ENCODE measurements at regions not wholly inside any gene's neighbourhood (a gene's known extent, or its start where the extent isn't known, plus 50 kb on each side); places are given as distances from the start of the nearest gene placed in this dataset.

DNA sequence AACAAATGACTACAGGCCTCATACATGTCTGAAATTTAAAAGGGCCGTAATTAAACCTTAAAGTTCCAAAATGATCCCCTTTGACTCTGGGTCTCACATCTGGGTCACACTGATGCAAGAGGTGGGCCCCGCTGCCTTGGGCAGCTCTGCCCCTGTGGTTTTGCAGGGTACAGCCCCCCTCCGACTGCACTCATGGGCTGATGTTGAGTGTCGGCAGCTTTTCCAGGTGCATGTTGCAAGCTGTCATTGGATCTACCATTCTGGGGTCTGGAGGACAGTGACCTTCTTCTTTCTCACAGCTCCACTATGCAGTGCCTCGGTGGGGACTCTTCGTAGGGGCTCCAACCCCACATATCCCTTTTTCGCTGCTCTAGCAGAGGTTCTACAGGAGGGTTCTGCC, 1537.9 kb downstream of the PCDH18 start:
- WGBS, 2 experiments = 94 to 96% methylated on average over 7 of the region's 7 CpGs
- H3K4me3 ChIP-seq (ENCODE audit: insufficient read depth, low read depth, low read length) = no peak overlapping the region
- no peak overlapping the region for H3K27ac ChIP-seq (ENCODE audit: insufficient read depth, low read depth, low read length, poor library complexity, severe bottlenecking)
- H3K9me3 ChIP-seq (ENCODE audit: control insufficient read depth, low read length) = no peaks in the 10 kb centered on the region
- H3K36me3 ChIP-seq (ENCODE audit: control insufficient read depth, insufficient read depth, low read length) = no peaks in the 10 kb centered on the region
- no peaks in the 10 kb centered on the region for H3K4me1 ChIP-seq (ENCODE audit: control insufficient read depth, insufficient read depth, low read length)
- H3K27me3 ChIP-seq (ENCODE audit: control insufficient read depth, insufficient read depth, low read length, poor library complexity, severe bottlenecking) = no peaks in the 10 kb centered on the region

GRCh38 chr4:135976860-135977259, 1555.4 kb downstream of the PCDH18 start:
- no peak overlapping the region for H3K4me3 ChIP-seq (ENCODE audit: insufficient read depth, low read depth, low read length)
- H3K36me3 ChIP-seq (ENCODE audit: control insufficient read depth, insufficient read depth, low read length) = no peaks in the 10 kb centered on the region
- no peak overlapping the region for H3K27ac ChIP-seq (ENCODE audit: insufficient read depth, low read depth, low read length, poor library complexity, severe bottlenecking)
- H3K4me1 ChIP-seq (ENCODE audit: control insufficient read depth, insufficient read depth, low read length) = no peaks in the 10 kb centered on the region
- no peaks in the 10 kb centered on the region for H3K27me3 ChIP-seq (ENCODE audit: control insufficient read depth, insufficient read depth, low read length, poor library complexity, severe bottlenecking)
- no peaks in the 10 kb centered on the region for H3K9me3 ChIP-seq (ENCODE audit: control insufficient read depth, low read length)

- WGBS, 2 experiments = 91 to 100% methylated on average over 1 of the region's 1 CpG
- no peaks in the 10 kb centered on the region for H3K4me1 ChIP-seq (ENCODE audit: control insufficient read depth, insufficient read depth, low read length)
- no peaks in the 10 kb centered on the region for H3K27me3 ChIP-seq (ENCODE audit: control insufficient read depth, insufficient read depth, low read length, poor library complexity, severe bottlenecking)
- H3K36me3 ChIP-seq (ENCODE audit: control insufficient read depth, insufficient read depth, low read length) = no peaks in the 10 kb centered on the region
- no peak overlapping the region for H3K27ac ChIP-seq (ENCODE audit: insufficient read depth, low read depth, low read length, poor library complexity, severe bottlenecking)
- no peaks in the 10 kb centered on the region for H3K9me3 ChIP-seq (ENCODE audit: control insufficient read depth, low read length)
- H3K4me3 ChIP-seq (ENCODE audit: insufficient read depth, low read depth, low read length) = no peak overlapping the region
Observed at GRCh38 chr4:135966936-135967335, 1565.4 kb downstream of the PCDH18 start.

- H3K4me3 ChIP-seq (ENCODE audit: insufficient read depth, low read depth, low read length) = no peak overlapping the region
- no peaks in the 10 kb centered on the region for H3K4me1 ChIP-seq (ENCODE audit: control insufficient read depth, insufficient read depth, low read length)
- H3K27ac ChIP-seq (ENCODE audit: insufficient read depth, low read depth, low read length, poor library complexity, severe bottlenecking) = no peak overlapping the region
- H3K9me3 ChIP-seq (ENCODE audit: control insufficient read depth, low read length) = no peaks in the 10 kb centered on the region
- no peaks in the 10 kb centered on the region for H3K36me3 ChIP-seq (ENCODE audit: control insufficient read depth, insufficient read depth, low read length)
- no peaks in the 10 kb centered on the region for H3K27me3 ChIP-seq (ENCODE audit: control insufficient read depth, insufficient read depth, low read length, poor library complexity, severe bottlenecking)
- 88 to 100% methylated on average over 1 of the region's 1 CpG for WGBS, 2 experiments
Observed at GRCh38 chr4:135963009-135963408, 1569.3 kb downstream of the PCDH18 start.

DNA sequence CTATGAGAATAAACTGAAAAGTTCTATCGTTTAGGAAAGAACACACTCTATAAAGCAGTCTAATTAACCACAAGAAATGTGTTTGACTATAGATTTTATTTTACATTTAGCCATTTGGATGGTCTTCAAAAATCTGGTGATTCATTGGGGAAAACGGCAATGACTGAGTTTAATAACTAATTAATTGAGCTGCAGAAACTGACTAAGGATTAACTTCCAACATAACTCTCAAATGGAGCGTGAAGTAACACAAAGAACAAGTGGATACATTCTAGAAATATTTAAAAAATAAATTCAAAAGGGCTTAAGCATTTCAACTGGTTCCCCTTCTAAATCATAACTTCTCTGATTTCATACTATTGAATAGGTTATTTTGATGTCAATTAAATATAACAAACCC, 1582.4 kb downstream of the PCDH18 start:
- H3K36me3 ChIP-seq (ENCODE audit: control insufficient read depth, insufficient read depth, low read length) = no peaks in the 10 kb centered on the region
- H3K4me3 ChIP-seq (ENCODE audit: insufficient read depth, low read depth, low read length) = no peak overlapping the region
- 80 to 95% methylated on average over 1 to 2 of the region's 3 CpGs for WGBS, 2 experiments
- no peaks in the 10 kb centered on the region for H3K9me3 ChIP-seq (ENCODE audit: control insufficient read depth, low read length)
- no peak overlapping the region for H3K27ac ChIP-seq (ENCODE audit: insufficient read depth, low read depth, low read length, poor library complexity, severe bottlenecking)
- H3K4me1 ChIP-seq (ENCODE audit: control insufficient read depth, insufficient read depth, low read length) = no peaks in the 10 kb centered on the region
- H3K27me3 ChIP-seq (ENCODE audit: control insufficient read depth, insufficient read depth, low read length, poor library complexity, severe bottlenecking) = no peaks in the 10 kb centered on the region

- Histone ChIP-seq H3K27ac (ENCODE audit: insufficient read depth, low read depth, low read length, poor library complexity, severe bottlenecking) (no peak overlapping the region), H3K27me3 (ENCODE audit: control insufficient read depth, insufficient read depth, low read length, poor library complexity, severe bottlenecking) (no peaks in the 10 kb centered on the region), H3K4me1 (ENCODE audit: control insufficient read depth, insufficient read depth, low read length) (no peaks in the 10 kb centered on the region), H3K9me3 (ENCODE audit: control insufficient read depth, low read length) (no peaks in the 10 kb centered on the region), H3K4me3 (ENCODE audit: insufficient read depth, low read depth, low read length) (no peak overlapping the region), H3K36me3 (ENCODE audit: control insufficient read depth, insufficient read depth, low read length) (no peaks in the 10 kb centered on the region)
- WGBS, 2 experiments = 100% methylated on average over 1 of the region's 1 CpG; no CpG with 5 or more reads in 1 of the 2 experiments
Observed at GRCh38 chr4:135948797-135949196, 1583.5 kb downstream of the PCDH18 start.

DNA sequence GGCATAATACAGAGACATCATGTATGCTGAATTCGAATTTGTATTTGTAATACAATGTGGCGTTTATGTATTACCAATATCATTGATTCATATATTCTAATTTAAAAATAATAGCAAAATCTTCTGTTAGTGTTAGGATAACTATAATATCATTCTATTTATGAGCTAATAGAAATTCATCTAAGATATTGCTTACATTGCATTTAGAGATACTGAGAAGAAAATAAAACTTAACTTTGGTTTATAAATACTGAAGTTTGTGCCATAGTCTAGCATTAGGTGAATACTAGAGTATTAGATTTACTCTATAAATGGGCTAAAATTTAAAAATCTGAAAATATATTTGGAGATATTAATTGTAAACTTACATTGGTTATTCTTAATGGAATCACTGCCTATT, 1590.6 kb downstream of the PCDH18 start:
- no peaks in the 10 kb centered on the region for H3K36me3 ChIP-seq (ENCODE audit: control insufficient read depth, insufficient read depth, low read length)
- WGBS, 2 experiments = no CpG with 5 or more reads among the region's 2 CpGs
- H3K9me3 ChIP-seq (ENCODE audit: control insufficient read depth, low read length) = no peaks in the 10 kb centered on the region
- H3K27me3 ChIP-seq (ENCODE audit: control insufficient read depth, insufficient read depth, low read length, poor library complexity, severe bottlenecking) = no peaks in the 10 kb centered on the region
- no peak overlapping the region for H3K27ac ChIP-seq (ENCODE audit: insufficient read depth, low read depth, low read length, poor library complexity, severe bottlenecking)
- H3K4me1 ChIP-seq (ENCODE audit: control insufficient read depth, insufficient read depth, low read length) = no peaks in the 10 kb centered on the region
- H3K4me3 ChIP-seq (ENCODE audit: insufficient read depth, low read depth, low read length) = no peak overlapping the region

DNA sequence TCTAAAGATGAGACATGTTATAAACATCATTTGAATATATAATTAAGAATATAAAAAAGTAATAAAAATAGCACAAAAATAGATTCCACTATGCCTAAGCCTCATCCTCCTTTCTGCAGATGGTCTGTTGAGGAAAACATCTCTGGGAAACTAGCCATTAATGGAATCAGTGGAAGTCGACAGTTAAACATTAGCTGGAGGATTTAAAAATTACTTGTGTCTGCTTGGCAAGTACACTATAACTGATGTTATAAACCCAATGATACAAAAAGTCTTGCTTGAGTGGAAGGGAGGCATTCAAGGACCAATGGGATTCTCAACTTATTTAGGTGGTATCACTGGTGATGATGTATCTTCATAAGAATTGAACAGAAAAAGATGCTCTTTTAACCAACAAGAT, 1598.3 kb downstream of the PCDH18 start:
- Histone ChIP-seq H3K9me3 (ENCODE audit: control insufficient read depth, low read length) (no peaks in the 10 kb centered on the region), H3K4me3 (ENCODE audit: insufficient read depth, low read depth, low read length) (no peak overlapping the region), H3K27ac (ENCODE audit: insufficient read depth, low read depth, low read length, poor library complexity, severe bottlenecking) (no peak overlapping the region), H3K4me1 (ENCODE audit: control insufficient read depth, insufficient read depth, low read length) (no peaks in the 10 kb centered on the region), H3K36me3 (ENCODE audit: control insufficient read depth, insufficient read depth, low read length) (no peaks in the 10 kb centered on the region), H3K27me3 (ENCODE audit: control insufficient read depth, insufficient read depth, low read length, poor library complexity, severe bottlenecking) (no peaks in the 10 kb centered on the region)
- 90% methylated on average over 1 of the region's 1 CpG; no CpG with 5 or more reads in 1 of the 2 experiments for WGBS, 2 experiments

- H3K9me3 ChIP-seq (ENCODE audit: control insufficient read depth, low read length) = no peaks in the 10 kb centered on the region
- peaks cover 5% of the 10 kb centered on the region for H3K4me1 ChIP-seq (ENCODE audit: control insufficient read depth, insufficient read depth, low read length)
- H3K27me3 ChIP-seq (ENCODE audit: control insufficient read depth, insufficient read depth, low read length, poor library complexity, severe bottlenecking) = no peaks in the 10 kb centered on the region
- no peaks in the 10 kb centered on the region for H3K36me3 ChIP-seq (ENCODE audit: control insufficient read depth, insufficient read depth, low read length)
- no peak overlapping the region for H3K4me3 ChIP-seq (ENCODE audit: insufficient read depth, low read depth, low read length)
- no peak overlapping the region for H3K27ac ChIP-seq (ENCODE audit: insufficient read depth, low read depth, low read length, poor library complexity, severe bottlenecking)
Observed at GRCh38 chr4:135927651-135928050, 1604.6 kb downstream of the PCDH18 start.

DNA sequence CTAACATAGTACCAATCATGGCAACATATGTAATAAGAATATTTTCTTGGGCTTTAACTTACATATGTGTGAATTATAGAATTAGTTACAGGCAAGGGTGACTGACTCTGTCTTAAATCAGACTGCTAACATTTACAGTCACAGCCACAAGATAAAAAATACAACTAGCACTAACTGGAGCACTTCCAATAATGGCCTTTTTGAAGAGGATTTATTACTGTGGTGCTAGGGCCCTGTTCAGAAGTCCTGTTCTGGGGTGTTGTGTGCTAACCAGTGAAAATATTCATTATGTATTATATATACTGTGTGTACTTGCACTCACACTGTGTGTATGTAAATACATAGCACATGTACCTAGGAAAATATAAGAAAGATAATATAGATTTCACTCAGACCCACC, 1611.2 kb downstream of the PCDH18 start:
- Histone ChIP-seq H3K9me3 (ENCODE audit: control insufficient read depth, low read length) (no peaks in the 10 kb centered on the region), H3K27me3 (ENCODE audit: control insufficient read depth, insufficient read depth, low read length, poor library complexity, severe bottlenecking) (no peaks in the 10 kb centered on the region), H3K27ac (ENCODE audit: insufficient read depth, low read depth, low read length, poor library complexity, severe bottlenecking) (no peak overlapping the region), H3K36me3 (ENCODE audit: control insufficient read depth, insufficient read depth, low read length) (no peaks in the 10 kb centered on the region), H3K4me1 (ENCODE audit: control insufficient read depth, insufficient read depth, low read length) (peaks cover under 1% of the 10 kb centered on the region), H3K4me3 (ENCODE audit: insufficient read depth, low read depth, low read length) (no peak overlapping the region)

DNA sequence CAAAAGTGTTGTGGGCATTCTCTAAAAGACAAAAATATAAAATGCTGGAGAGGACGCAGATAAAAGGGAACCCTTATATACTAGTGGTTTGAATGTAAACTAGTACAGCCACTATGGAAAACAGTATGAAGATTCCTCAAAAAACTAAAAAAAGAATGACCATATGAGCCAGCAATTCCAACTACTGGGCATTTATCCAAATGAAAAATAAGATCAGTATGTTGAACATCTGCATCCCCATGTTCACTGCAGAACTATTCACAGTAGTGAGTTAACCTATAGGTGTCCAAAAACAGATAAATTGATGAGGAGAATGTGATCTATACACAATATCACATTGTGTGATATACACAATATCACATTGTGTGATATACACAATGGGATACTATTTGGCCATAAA, 1615.3 kb downstream of the PCDH18 start:
- Histone ChIP-seq H3K4me1 (ENCODE audit: control insufficient read depth, insufficient read depth, low read length) (no peaks in the 10 kb centered on the region), H3K4me3 (ENCODE audit: insufficient read depth, low read depth, low read length) (no peak overlapping the region), H3K27ac (ENCODE audit: insufficient read depth, low read depth, low read length, poor library complexity, severe bottlenecking) (no peak overlapping the region), H3K36me3 (ENCODE audit: control insufficient read depth, insufficient read depth, low read length) (no peaks in the 10 kb centered on the region), H3K27me3 (ENCODE audit: control insufficient read depth, insufficient read depth, low read length, poor library complexity, severe bottlenecking) (no peaks in the 10 kb centered on the region), H3K9me3 (ENCODE audit: control insufficient read depth, low read length) (no peaks in the 10 kb centered on the region)
- WGBS, 2 experiments = 100% methylated on average over 1 of the region's 1 CpG; no CpG with 5 or more reads in 1 of the 2 experiments
